GM18505 (cell line): ENCODE measurements at regions not wholly inside any gene's neighbourhood (a gene's known extent, or its start where the extent isn't known, plus 50 kb on each side); places are given as distances from the start of the nearest gene placed in this dataset.

ENCODE experiments used
- ATAC-seq: cut with Tn5 transposase; IDR thresholded peaks from one replicate; pipeline ENCODE4 v1.9.1; 2021; ENCODE audit not compliant: unreplicated experiment
- POLR2A ChIP-seq: IDR thresholded peaks from 4 replicates; pipeline ENCODE4 v1.6.1; 2011; ENCODE audit warnings: borderline replicate concordance; ENCODE audit not compliant: insufficient read depth, insufficient read length; ENCODE audit errors: extremely low read depth

DNA sequence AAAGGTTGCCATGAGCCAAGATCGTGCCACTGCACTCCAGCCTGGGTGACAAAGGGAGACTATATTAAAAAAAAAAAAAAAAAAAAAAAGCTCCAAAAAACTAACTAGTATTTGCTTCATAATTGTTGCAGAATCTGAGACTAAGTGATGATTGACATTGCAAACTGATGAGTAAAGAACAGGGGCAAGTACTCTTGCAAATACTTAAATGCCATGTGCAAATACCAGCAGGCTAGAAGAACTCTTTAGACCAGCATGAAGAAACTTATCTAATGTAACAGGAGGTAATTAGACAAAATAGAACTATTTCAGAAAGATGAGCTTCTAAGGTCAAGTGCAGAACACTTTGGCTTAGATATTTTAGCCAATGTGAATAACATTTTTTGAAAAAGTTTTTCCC lies 1368.1 kb downstream of the EFNB2 start:
- no peak for TF ChIP-seq POLR2A
- ATAC-seq, result no peak

- TF ChIP-seq POLR2A, result no peak
- ATAC-seq, result peak; percentile 98
These were observed 1369.9 kb downstream of the EFNB2 start for GRCh38 chr13:105165449-105166125.

DNA sequence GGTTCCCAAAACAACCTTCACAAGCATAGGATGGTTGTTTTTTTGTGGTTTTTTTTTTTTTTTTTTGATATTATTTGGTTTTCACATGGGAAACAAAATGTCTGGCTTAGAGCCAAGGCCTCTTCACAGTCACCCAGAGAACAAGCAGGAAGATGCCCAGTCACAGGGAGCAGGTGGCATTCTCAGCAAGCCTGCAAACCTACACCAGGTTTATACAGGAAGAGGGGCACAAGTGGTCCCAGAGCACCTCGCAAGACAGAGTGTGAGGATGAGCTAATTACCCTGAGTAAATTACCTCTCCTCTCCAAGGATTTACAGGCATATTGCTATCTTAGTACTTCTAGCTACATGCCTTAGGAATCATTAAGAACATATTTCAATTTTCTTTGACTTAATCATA lies 1375.6 kb downstream of the EFNB2 start:
- no peak for TF ChIP-seq POLR2A
- no peak for ATAC-seq

- ATAC-seq, result no peak
These were observed 1381.9 kb downstream of the EFNB2 start for GRCh38 chr13:105153611-105154010.

DNA sequence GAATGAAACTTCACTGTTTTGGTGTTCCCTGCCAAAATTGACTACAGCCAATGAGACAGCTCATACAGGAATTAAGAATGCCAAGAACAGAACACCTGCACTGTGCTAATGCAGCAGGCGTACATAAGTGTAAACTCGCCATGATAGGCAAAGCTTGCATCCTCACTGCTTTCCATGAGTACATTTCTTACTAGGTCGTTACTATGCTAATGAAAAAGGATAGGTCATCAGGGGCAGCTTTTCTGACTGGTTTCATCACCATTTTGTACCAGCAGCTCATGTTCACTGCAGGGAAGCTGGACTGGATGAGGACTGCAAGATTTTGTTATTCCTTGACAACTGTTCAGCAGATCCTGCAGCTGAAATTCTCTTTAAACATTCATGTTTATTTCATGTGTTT lies 1383.8 kb downstream of the EFNB2 start:
- no peak for TF ChIP-seq POLR2A

More at GRCh38 chr13:105153611-105154010, 1381.9 kb downstream of the EFNB2 start:
- no peak for TF ChIP-seq POLR2A

GRCh38 chr13:105147461-105147860 lies 1388.0 kb downstream of the EFNB2 start:
- TF ChIP-seq POLR2A, result no peak

More for the DNA sequence above, 1383.8 kb downstream of the EFNB2 start:
- ATAC-seq, result no peak

DNA sequence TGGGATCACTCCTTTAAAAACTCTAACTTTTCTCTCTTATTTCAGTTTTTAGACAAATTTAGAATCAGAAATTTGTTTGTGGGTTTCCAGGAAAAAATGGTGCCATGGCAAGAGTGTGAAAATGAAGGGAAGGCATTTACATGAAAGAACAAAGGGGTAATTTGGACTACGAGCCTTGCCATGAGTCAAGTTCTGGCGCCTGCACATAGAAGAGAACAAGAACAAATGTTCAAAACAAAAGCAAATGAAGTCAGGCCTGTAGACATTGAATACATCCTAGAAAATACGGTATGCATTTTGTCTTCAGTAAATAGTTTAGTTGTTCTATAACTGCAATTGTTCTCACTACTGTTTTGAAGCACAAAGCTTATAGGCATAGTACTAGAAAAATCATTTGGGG lies 1390.5 kb downstream of the EFNB2 start:
- no peak for TF ChIP-seq POLR2A
- no peak for ATAC-seq

More at GRCh38 chr13:105147461-105147860, 1388.0 kb downstream of the EFNB2 start:
- ATAC-seq, result no peak

GRCh38 chr13:105144020-105144419 lies 1391.4 kb downstream of the EFNB2 start:
- no peak for ATAC-seq
- TF ChIP-seq POLR2A, result no peak

GRCh38 chr13:105142556-105142955 lies 1392.9 kb downstream of the EFNB2 start:
- ATAC-seq, result no peak
- no peak for TF ChIP-seq POLR2A

DNA sequence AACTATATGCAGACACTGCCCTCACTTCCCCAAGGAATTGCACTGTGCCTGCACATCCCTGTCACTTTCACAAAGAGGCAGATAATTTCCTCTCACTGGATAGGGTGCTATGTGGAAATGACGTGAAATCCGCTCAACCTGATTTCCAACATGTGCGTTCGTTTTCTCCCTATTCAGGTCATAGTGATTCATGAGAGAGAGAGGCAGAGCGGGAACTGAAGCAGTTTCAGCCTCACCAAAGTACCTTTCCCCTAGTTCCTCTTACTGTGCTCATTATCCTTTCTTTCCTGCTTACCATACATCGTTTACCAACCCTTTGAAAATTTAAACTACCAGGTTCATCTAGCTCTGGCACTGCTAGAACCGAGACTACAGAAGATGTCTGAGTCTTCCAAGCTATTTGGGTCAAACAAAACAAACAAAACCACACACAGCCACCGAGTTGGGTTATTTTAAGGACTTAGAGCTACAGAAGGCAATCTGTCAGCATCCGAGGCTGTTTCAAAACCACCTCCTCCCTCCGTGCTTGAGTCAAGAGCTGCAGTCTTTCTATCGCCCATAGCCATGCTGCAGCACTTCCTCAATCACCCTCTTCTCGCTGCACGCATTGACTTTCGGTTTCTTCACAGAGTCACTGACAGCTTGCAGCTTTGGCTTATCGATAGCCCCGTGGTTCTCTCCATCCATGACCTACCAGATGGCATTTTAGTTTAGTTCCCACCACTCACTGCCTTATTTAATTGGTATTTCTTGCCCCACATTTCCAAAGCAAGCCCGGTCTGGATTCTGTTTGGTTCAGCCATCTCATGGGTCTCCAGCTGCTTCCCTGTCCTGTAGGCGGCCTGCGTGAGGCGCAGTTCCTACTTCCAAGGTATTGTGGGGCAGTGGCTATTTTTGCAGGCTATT lies 1395.8 kb downstream of the EFNB2 start:
- peak; percentile 97 for ATAC-seq
- peak; percentile 63 for TF ChIP-seq POLR2A

- ATAC-seq, result peak; percentile 8
- no peak for TF ChIP-seq POLR2A
These were observed 1396.4 kb downstream of the EFNB2 start for GRCh38 chr13:105139048-105139379.

GRCh38 chr13:105135852-105136615 lies 1399.4 kb downstream of the EFNB2 start:
- no peak for TF ChIP-seq POLR2A
- ATAC-seq, result no peak

DNA sequence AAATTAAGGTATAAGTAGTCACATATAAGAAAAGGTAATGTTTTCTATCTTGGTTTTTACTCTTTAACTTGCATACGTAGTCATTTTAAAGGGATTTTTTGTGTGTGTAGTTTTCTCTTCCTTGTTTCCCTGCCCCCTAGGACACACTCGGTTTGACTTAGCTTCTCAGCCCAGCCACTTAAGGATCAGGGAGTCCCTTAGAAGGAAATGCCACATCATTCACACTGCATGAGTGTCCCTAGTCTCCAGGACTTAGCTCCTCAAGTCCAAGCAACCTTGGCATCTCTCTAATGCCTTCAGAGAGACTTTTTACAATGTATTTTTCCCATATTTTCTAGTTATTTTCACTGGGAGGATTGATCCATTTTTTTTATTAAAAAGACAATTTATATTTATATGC lies 1407.7 kb downstream of the EFNB2 start:
- no peak for ATAC-seq
- TF ChIP-seq POLR2A, result no peak
